ENCODE measurements at regions not wholly inside any gene's neighbourhood (a gene's known extent, or its start where the extent isn't known, plus 50 kb on each side); places are given as distances from the start of the nearest gene placed in this dataset.

GRCh38 chr10:78179886-78180705, 146.4 kb downstream of the RPS24 start:
- ATAC-seq (ENCODE audit: insufficient number of reproducible peaks, low FRiP score, low read depth): no peak
- no peaks in the 10 kb centered on the region for H3K36me3 ChIP-seq
- no peaks in the 10 kb centered on the region for H3K27me3 ChIP-seq (replicated peaks; ENCODE audit: insufficient read depth)
- H3K9me3 ChIP-seq: no peaks in the 10 kb centered on the region
- H3K4me1 ChIP-seq (ENCODE audit: control insufficient read depth in 1 of 2, low read depth in 2 of 2): no peaks in the 10 kb centered on the region
- H3K27ac ChIP-seq: no peak overlapping the region
- no peak for TF ChIP-seq CTCF (IDR thresholded peaks at IDR 0.05)
- no peak for DNase-seq (ENCODE audit: low spot score)
- H3K4me3 ChIP-seq: no peak overlapping the region

GRCh38 chr10:78181381-78182055, 147.9 kb downstream of the RPS24 start:
- no peak for TF ChIP-seq CTCF (IDR thresholded peaks at IDR 0.05)
- no peak for DNase-seq (ENCODE audit: low spot score)
- Histone ChIP-seq H3K36me3 (no peaks in the 10 kb centered on the region), H3K4me1 (ENCODE audit: control insufficient read depth in 1 of 2, low read depth in 2 of 2) (peaks cover 0 to 9% of the 10 kb centered on the region in 2 donors), H3K4me3 (no peak overlapping the region), H3K27me3 (replicated peaks; ENCODE audit: insufficient read depth) (no peaks in the 10 kb centered on the region), H3K27ac (no peak overlapping the region), H3K9me3 (no peaks in the 10 kb centered on the region)
- no peak for ATAC-seq (ENCODE audit: insufficient number of reproducible peaks, low FRiP score, low read depth)

- Histone ChIP-seq H3K4me1 (ENCODE audit: control insufficient read depth in 1 of 2, low read depth in 2 of 2) (peaks cover 0 to 9% of the 10 kb centered on the region in 2 donors), H3K9me3 (no peaks in the 10 kb centered on the region), H3K27ac (no peak overlapping the region), H3K4me3 (no peak overlapping the region), H3K27me3 (replicated peaks; ENCODE audit: insufficient read depth) (no peaks in the 10 kb centered on the region), H3K36me3 (no peaks in the 10 kb centered on the region)
- DNase-seq (ENCODE audit: low spot score): no peak
- TF ChIP-seq CTCF (IDR thresholded peaks at IDR 0.05): no peak
- no peak for ATAC-seq (ENCODE audit: insufficient number of reproducible peaks, low FRiP score, low read depth)
These were observed 149.2 kb downstream of the RPS24 start for GRCh38 chr10:78182841-78183240.

- Histone ChIP-seq H3K9me3 (no peaks in the 10 kb centered on the region), H3K4me3 (no peak overlapping the region), H3K36me3 (no peaks in the 10 kb centered on the region), H3K27ac (no peak overlapping the region), H3K27me3 (replicated peaks; ENCODE audit: insufficient read depth) (no peaks in the 10 kb centered on the region), H3K4me1 (ENCODE audit: control insufficient read depth in 1 of 2, low read depth in 2 of 2) (peaks cover 0 to 9% of the 10 kb centered on the region in 2 donors)
- no peak for DNase-seq (ENCODE audit: low spot score)
- no peak for TF ChIP-seq CTCF (IDR thresholded peaks at IDR 0.05)
- no peak for ATAC-seq (ENCODE audit: insufficient number of reproducible peaks, low FRiP score, low read depth)
These were observed 151.4 kb downstream of the RPS24 start for GRCh38 chr10:78184851-78185692.

GRCh38 chr10:78185693-78186055, 152.0 kb downstream of the RPS24 start:
- no peak for ATAC-seq (ENCODE audit: insufficient number of reproducible peaks, low FRiP score, low read depth)
- H3K27me3 ChIP-seq (replicated peaks; ENCODE audit: insufficient read depth): no peaks in the 10 kb centered on the region
- TF ChIP-seq CTCF (IDR thresholded peaks at IDR 0.05): no peak

More at GRCh38 chr10:78185693-78186055, 152.0 kb downstream of the RPS24 start:
- DNase-seq (ENCODE audit: low spot score): no peak
- peaks cover 0 to 9% of the 10 kb centered on the region in 2 donors for H3K4me1 ChIP-seq (ENCODE audit: control insufficient read depth in 1 of 2, low read depth in 2 of 2)
- no peaks in the 10 kb centered on the region for H3K36me3 ChIP-seq
- no peak overlapping the region for H3K4me3 ChIP-seq
- H3K9me3 ChIP-seq: no peaks in the 10 kb centered on the region
- H3K27ac ChIP-seq: no peak overlapping the region

Data from thoracic aorta (tissue), 2 donors.